IPS DF 4.7 (cell line): ENCODE measurements at regions not wholly inside any gene's neighbourhood (a gene's known extent, or its start where the extent isn't known, plus 50 kb on each side); places are given as distances from the start of the nearest gene placed in this dataset.

Experiments used
- DNase-seq: peaks from one replicate; pipeline ENCODE4 v3.0.0-alpha.2; 2013; ENCODE audit warnings: low spot score; ENCODE audit errors: extremely low read depth

DNA sequence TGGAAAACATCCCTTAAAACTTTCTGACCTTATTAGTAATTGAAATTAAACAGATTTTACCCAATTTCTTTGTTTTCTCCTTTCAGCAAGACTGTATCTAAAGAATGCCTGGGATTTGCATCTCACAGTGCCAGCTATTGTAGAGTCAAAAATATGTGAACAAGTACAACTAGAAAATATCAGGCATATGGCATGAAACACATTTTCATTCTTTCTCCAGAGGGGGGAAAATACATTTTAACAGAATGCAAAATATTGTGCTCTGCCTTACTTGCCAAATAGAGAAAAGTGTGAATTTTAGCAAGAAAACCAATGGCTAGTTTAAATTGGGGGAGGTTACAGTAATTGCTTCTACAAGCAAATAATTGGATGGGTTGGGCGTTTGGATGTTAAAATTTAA lies 366.6 kb upstream of the FIGN start:
- no peak for DNase-seq

DNA sequence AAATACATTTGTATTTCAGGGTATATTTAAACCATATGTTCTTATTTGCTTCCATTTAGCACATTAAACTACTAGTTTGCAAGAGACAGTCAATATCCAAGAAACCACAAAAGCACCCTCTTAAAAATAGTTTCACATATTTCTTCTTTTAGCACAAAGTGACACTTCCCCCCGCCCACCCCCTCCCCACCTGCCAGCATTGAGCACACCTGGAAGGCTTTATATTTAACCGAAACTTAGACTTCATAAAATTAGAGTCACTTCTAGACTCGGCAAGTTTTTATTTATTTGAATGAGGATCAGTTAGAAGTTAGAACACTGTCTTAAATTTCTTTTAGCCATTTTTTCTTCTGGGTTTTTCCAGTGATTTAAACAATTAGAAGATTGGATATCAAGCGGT lies 355.9 kb upstream of the FIGN start:
- no peak for DNase-seq

DNA sequence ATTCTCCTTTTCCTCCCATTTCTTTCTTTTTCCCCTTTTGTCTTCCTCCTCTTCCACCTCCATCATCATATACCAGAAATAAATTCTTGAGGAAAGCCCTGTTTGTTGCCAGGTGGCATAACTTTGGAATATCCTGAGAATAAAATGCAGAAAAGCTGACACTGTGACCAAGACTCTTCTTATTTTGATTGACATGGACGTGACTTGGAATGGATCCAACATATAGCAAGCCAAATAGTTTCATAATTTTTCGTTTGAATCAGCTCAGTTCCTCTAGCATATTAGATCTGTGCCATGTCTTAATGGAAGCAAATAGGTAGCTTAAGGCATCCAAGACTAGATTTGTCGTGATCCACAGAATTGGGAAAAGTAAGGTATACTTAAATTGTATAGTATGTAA lies 354.7 kb upstream of the FIGN start:
- no peak for DNase-seq

DNA sequence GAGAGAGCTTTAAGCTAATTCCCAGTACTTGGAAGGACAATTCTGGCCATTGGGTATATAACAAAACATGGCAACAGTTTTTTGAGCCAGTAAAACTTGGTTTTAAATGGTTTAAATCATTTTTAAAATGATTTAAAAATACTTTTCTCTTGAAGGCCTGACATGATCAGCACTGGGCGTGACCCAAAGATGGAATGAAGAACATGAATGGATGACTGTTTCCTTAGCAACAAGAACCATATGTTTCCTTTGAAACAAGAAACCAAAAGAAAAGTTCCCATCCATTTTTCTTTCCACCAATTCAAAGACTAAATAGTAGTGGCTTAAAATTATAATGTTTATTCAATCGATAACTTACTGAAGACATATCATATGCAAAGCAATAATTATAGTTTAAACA lies 348.3 kb upstream of the FIGN start:
- no peak for DNase-seq

DNA sequence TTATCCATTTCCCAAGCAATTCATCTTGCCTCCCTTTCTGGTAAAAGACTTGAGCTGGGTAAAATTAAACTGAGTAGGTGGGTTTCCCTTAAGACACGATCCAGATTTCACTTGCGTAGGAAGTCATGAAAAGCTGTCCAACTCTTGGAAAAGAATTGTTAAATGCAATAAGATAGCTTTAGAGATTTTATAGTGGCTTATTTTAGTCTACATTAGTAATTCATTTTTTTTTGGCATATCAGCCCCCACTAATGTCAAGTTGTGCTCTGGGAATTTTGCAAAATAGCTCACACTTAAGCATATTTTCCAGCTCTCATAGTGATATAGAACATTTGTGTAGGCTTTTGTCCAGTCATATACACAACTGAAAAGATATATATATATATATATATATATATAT lies 344.7 kb upstream of the FIGN start:
- DNase-seq, result no peak

DNA sequence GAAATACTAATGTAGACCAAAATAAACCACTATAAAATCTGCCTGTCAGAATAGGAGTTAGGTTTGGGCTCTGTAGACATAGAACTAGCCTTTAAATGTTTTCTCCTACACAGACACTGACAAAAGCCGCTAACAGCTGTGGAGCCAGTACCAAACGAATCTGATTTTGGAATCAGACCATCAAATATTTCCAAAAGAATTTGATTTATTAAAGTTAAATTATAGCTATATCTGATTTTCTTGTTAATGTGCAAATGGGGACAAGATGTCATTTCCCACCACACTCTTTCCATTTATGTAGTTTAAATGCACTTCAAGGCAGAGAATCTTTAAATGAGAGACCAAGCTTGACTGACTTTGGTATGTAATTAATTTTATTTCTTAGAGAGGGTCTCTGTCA lies 343.4 kb upstream of the FIGN start:
- DNase-seq, result no peak

DNA sequence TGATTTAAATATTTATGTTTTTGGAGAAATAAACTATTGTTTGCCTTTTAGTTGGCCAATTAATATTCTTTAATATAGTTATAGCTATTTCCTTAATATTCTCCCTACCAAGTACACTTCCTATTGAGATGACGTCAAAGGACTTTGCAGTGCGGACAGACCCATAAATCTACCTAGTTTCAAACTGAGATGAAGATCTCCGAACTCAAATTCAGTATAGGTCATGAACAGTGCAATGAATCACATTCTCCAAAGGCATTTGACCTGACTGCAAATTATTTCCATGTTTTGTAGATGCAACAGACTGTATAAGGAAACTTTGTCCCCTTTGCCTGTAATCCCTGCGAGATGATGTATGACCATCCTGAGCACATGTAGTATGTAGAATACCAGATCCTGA lies 342.6 kb upstream of the FIGN start:
- DNase-seq, result no peak

DNA sequence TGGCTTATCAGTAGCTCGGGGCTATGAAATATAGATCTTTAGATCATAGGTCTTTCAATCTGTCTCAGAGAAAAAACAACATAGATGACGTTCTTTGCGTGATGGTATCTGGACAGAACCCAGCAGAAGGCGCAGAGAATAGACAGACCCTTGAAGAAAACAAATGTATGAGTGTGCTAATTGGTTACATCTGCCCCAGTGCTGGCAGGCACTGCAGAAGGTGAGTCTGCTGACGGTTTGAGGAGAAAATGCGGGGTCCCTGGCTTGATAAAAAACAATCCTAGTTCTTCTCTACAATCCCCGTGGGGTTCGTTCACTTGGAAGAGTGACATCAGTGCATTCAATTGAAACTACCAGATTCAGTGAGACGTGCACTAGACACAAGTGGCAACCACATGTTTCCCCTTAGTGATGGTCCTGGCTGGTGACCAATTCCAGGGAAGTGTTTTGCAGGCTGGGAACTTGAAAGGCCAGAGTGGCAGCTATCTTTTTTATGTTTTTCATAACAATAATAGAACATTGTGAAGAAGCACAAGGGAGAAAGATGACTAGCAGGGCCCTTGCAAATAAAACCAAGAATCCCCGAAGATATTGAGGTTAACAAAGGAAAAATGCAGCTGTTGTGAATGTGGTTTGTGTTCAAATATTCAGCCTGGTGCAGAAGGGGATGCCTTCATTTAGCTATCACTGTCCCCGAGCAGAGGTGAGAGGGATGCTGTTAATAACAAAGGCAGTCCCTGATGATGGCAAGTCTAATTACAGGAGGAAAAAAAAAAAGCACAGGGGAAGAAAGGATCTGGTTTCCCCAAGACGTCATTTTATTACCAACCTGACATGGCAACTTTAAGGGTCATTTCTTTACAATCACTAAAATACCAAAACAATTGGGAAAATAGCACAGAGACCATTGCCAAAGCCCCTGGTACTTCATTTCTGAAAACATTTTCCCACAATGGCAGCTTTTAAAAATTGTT lies 337.6 kb upstream of the FIGN start:
- DNase-seq, result no peak

DNA sequence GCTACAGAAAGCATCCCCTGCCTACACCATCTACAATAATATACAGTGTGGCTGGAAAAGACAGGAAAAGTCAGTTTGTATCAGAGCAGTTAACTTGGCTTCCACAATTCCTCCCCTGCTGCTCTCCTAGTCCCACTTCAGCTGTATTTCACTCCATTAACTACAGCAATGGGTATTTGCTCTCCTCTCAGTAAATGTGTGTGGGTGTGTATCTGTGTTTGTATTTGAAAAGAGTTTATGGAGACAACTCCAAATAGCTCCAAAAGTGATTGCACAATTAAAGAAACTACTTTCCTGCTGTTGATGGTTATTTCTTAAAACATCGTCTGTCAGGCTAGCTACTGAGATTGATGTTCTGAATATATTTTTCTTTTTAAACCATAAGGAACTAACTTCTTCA lies 333.7 kb upstream of the FIGN start:
- DNase-seq, result no peak

DNA sequence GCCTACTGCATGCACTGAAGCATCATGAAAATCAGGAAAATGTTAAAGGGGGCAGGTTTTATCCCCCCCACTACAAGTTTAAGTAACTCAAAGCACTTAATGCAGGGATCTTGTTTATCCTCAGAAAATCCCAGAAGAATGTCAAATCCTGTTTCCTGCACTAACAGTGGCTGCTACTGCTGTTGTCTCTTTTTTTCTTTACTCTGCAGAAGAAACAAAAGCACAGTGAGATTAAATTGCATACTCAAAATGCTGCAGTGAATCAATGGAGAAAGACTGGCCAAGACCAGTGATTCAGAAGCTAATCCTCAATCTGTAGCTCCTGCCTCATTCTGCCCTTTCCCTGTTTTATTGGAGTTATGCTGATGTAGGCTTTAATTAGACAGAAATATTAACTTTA lies 332.3 kb upstream of the FIGN start:
- DNase-seq, result no peak

DNA sequence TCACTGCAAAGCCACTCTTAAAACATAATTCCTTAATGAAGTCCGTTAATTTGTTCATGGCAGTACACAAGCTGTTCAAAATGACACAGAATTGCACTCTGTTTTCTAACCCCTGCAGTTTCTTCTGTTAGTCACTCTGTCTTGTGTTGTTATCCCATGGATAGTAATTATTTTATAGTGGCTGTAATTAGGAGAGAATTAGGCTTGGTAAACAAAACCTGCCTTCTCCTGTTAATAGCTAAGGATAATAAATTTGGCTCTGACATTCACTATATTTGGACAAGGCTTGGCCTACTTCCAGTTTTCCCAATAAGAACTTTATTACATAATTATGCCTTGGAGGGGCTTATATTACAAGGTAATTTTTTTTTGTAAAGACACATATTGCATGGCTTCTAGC lies 330.3 kb upstream of the FIGN start:
- no peak for DNase-seq

DNA sequence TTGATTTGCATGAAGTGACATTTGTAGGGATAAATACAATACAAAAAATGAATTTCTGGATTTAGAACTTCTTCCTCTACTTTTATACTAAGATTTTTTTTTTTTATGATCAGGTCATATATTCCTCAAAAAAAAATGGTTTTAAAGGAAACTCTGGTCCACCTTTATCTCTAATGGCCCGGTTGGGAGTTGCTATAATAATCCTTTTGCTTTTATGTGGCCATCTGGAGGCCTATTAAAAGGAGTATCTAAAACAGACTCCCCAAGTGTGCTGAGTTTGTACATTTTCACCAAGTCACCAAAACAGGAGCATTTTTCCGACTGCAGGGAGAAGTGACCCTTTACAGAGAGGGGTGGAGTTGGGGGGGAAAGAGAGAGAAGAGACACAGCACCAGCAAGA lies 329.2 kb upstream of the FIGN start:
- no peak for DNase-seq

DNA sequence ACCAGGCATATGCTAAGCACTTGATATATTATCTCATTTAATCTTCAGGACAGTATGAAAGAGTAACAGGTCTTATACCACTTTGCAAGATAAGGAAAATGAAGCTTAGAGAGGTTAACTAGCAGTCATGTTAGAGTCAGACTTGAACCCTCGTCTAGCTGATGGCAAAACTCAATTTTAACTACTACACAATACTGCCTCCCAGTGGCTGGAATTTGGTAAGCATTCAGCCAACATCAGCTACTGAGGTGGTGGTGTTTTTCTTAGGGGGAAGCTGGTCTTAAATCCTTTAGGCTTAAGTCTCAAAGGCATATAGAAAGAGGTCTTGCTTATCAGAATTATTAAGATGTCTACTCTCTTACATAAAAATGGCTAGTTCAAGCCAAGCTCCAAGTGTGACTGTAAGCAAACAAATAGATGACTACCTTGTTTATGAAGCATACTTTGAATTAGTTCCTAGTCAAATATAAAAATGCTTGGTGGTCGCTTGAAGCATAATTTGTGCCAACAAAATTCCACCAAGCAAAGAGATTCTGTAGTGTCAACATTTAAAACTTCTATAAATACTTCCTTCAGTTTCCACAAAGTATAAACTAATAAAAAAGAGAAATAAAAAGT lies 325.4 kb upstream of the FIGN start:
- peak; percentile 82 for DNase-seq

DNA sequence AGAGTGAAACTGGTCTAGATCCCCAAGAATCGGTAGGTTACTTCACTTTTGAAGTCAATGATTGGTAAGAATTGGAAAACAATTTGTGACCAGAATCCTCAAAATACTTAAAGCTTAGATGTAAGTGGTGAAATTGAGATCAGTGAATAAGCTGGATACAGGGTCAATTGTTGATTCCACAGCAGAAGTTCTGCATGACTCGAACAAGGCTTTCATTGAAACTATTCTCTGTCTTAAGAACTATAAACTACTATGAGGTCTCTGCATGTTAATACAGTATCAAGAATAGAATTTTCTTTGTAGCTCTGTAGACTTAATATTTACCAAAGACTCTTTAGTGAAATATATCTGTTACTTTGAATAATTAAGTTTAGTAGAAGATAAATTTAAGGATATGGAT lies 324.2 kb upstream of the FIGN start:
- DNase-seq, result no peak

DNA sequence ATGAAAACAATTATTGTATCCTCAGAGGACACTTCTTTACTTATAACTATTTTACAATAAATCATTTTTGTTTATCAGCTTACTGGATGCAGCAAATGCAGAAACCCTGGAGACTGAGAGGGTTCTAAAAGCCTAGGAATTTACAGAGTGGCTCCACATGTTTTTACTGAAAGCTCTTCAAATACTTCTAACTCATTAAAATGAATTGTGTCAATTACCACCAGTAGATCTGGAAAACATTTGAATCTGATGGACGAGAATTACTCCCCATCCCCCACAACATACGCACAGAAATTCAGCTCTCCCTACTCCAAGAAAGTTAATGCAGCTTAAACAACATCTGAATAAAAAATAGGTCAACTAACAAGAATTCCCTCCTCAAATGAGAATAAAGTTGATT lies 319.8 kb upstream of the FIGN start:
- DNase-seq, result no peak

DNA sequence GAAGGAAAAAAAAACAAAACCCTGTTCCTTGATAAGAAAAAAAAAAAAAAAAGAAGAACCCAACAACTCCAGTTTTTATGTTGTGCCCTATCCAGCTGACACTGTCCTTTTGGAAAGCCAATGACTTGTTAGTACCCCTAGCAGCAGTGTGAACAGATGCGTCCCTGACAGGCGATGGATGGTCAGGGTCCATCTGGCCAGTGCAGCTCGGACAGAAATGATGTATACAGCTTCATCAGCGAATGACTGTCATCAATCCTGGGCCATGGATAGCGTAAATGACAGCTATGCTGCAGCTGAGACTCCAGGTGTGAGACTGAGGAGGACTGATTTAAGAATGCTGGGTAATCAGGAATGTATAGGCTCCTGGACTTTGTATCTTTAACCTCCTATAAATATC lies 318.8 kb upstream of the FIGN start:
- DNase-seq, result no peak

DNA sequence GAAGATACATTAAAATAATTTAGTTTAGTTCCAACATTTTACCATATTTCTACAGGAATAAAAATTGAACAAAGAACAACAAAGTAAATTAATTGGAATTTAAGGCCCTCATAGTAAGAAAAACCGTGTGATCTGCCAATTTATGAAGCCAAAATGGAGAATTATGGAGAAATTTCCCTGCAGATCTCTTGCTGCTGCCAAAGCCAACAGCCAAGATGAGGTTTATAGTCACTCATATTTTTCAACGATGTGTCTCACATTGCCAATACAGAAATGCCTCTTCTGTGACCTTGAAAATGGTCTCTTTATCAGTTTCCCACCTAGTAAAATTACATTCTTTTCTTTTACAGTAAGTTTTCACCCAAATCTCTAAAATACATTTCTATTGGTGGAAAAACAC lies 317.2 kb upstream of the FIGN start:
- no peak for DNase-seq

DNA sequence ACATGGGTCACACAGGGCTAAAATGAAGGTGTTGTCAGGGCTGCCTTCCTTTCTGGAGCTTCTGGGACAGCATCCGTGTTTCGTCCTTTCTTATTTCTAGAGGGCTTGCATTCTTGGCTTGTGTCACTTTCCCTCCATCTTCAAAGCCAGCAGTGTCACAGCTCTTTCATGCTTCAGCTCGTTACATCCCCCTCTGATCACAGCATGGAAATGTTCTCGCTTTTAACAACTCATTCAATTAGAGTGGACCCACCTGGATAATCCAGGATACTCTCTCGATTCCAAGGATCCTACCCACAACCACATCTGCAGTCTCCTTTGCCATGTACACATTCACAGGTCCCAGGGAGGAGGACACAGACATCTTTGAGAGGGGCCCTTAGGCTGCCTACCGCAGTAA lies 316.2 kb upstream of the FIGN start:
- no peak for DNase-seq

DNA sequence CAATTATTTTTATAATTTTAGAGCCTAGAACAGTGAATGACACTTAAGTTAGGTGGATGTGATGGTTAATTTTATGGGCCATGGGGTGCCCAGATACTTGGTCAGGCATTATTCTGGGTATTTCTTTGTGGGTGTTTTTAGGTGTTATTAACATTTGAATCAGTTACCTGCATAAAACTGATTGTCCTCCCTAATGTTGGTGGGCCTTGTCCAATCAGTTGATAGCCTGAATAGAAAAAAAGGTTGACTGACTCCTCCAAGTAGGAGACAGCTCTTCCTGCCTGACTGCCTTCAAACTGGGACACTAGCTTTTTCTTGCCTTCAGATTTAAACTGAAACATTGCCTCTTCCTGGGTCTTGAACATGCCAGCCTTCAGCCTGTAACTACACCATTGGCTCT lies 312.9 kb upstream of the FIGN start:
- no peak for DNase-seq

DNA sequence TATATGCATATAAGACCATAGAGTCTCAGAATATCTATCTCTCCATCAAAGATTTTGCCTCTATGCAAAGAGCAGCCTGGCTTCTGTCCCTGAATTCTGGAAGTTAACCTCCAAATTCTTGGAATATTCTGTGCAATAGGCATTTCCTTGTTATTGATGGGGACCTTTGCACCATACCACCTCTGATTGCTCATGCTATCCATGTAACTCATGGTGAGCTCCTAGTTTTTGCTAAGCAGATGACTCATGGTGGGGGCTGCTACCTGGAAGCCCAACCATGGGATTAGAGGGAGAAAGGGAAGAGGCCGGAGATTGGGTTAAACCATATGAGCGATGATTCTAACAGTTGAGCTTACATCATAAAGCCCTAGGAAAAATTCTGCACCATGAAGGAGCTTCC lies 310.2 kb upstream of the FIGN start:
- no peak for DNase-seq

DNA sequence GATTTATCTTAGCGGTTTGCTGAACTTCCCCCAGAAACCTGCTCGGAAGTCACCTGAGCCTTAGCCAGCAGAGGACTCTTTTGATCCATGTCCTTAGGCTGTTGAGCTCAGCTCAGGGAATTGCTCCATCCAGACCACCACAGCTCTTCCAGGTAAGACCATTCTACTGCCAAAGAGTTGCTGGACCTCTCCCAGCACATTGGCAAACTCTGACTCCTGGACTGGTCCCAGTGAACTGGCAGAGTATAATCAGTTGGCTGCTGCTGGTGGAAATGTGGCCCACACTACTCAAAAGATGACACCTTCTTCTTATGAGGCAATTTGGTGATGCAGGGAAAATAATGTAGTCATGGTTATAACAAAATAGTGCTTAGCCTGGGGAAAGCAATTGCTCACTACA lies 308.8 kb upstream of the FIGN start:
- no peak for DNase-seq

DNA sequence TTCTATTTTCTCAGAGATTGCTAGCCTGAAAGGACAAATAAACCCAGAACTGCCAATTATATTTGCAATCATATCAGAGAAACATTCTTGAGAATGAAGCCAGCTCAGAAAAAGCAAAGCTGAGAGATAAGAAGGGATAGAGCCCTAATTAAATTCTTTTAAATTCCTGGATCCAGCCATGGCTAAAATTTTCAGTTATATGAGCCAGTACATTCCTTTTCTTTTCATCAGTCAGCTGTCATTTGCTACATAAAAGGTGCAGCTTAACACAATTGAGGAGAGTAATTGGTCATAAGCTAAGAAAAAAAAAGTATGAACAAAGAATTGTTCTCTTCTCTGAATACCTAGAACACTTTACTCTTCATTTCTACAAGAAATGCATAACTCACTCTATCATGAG lies 303.5 kb upstream of the FIGN start:
- DNase-seq, result no peak

DNA sequence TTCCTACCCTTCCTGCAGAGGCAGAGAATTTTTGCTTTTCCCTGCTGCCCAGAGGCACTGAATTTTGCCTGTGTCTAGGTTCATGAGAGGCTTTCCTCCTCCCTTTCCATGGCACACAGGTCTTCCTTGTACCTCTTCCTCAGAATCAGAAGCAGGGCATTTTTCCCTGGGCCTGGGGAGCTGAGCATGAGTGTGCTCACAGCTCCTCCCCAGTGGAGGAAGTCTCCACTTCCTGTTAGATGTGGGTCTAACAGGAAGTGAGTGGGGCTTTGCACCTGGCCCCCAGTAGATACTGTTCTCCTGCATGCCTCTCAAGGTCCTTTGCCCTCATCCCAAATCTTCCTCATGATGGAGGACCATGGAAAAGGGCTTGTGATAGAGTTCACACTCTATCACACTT lies 297.2 kb upstream of the FIGN start:
- no peak for DNase-seq
